Endothelial cell of umbilical vein (primary cell): ENCODE measurements at regions not wholly inside any gene's neighbourhood (a gene's known extent, or its start where the extent isn't known, plus 50 kb on each side); places are given as distances from the start of the nearest gene placed in this dataset.

Experiments used
- BruUV-seq: library from RNA; stranded (reverse); fragments of 400-500 nt; replicated peaks from 2 replicates; lab custom pipeline; 2021; lab: Mats Ljungman, UMichigan
- CTCF ChIA-PET: fragments of 300-600, 350-600 bp; sonication (Branson Sonifier 250); formaldehyde crosslinking; loops from one replicate; lab custom pipeline; 2021; ENCODE audit warnings: antibody characterized with exemption, inconsistent platforms; lab: Charles Lee
- POLR2A ChIA-PET: fragments of 300-600, 350-600 bp; sonication (Branson Sonifier 250); formaldehyde crosslinking; loops from one replicate; lab custom pipeline; 2021; ENCODE audit warnings: antibody characterized with exemption, inconsistent platforms; lab: Charles Lee
- DNase-seq: peaks from one replicate; pipeline ENCODE4 v3.0.0-alpha.2; 2011; ENCODE audit warnings: low read depth, low spot score
- FAIRE-seq: peaks from 2 replicates; lab custom pipeline; 2011; peaks lifted over from hg19 to GRCh38; lab: Jason Lieb, UNC
- H2AFZ ChIP-seq: 2 replicates; pipeline ENCODE4 v1.6.0; 2012; ENCODE audit warnings: low read depth, low read length, control low read depth, inconsistent platforms
- H3K27ac ChIP-seq: 2 replicates; pipeline ENCODE4 v1.5.1; 2011; ENCODE audit warnings: low read depth, mild to moderate bottlenecking, control low read depth, low read length, moderate library complexity; ENCODE audit not compliant: insufficient read depth
- H3K27me3 ChIP-seq, 2 experiments: 2 replicates each; pipeline versions ENCODE4 v1.6.0 to v1.6.1; 2011; ENCODE audit warnings: low read length in 2 of 2, mixed read lengths in 1 of 2; ENCODE audit not compliant: control insufficient read depth in 2 of 2, insufficient read depth in 2 of 2
- H3K36me3 ChIP-seq, 2 experiments: 2 replicates in 1 of 2; 3 replicates in 1 of 2; pipeline ENCODE4 v1.5.1; 2011; ENCODE audit warnings: low read length in 2 of 2, mild to moderate bottlenecking in 1 of 2, moderate library complexity in 1 of 2; ENCODE audit not compliant: control insufficient read depth in 2 of 2, insufficient read depth in 2 of 2; ENCODE audit errors: extremely low read depth in 1 of 2
- H3K4me1 ChIP-seq: 3 replicates; pipeline ENCODE4 v1.5.1; 2011; ENCODE audit warnings: mild to moderate bottlenecking, low read length; ENCODE audit not compliant: control insufficient read depth, insufficient read depth; ENCODE audit errors: extremely low read depth
- H3K4me2 ChIP-seq: 2 replicates; pipeline ENCODE4 v1.6.1; 2011; ENCODE audit warnings: low read length, control low read depth, mixed read lengths; ENCODE audit not compliant: insufficient read depth
- H3K4me3 ChIP-seq, 3 experiments: fragments of 200-600 bp in 1 of 3; sonication (generic), shearing (Covaris generic) in 1 of 3; replicated peaks in 1 of 3; 2 replicates each; pipeline ENCODE4 v1.5.1; 2011 to 2016; ENCODE audit warnings: control low read depth in 3 of 3, low read length in 3 of 3, mild to moderate bottlenecking in 2 of 3, inconsistent platforms in 1 of 3, low read depth in 1 of 3, moderate library complexity in 1 of 3; ENCODE audit not compliant: insufficient read depth in 1 of 3
- H3K79me2 ChIP-seq: 2 replicates; pipeline ENCODE4 v1.6.0; 2012; ENCODE audit warnings: low read length, inconsistent platforms; ENCODE audit not compliant: control insufficient read depth, insufficient read depth
- H3K9ac ChIP-seq: replicated peaks from 2 replicates; pipeline ENCODE3; 2011; ENCODE audit warnings: low read length, control low read depth; ENCODE audit not compliant: insufficient read depth; ENCODE audit errors: extremely low read depth
- H3K9me1 ChIP-seq: replicated peaks from 3 replicates; pipeline ENCODE4 v1.6.0; 2011; ENCODE audit warnings: mild to moderate bottlenecking, low read length; ENCODE audit not compliant: control insufficient read depth, insufficient read depth; ENCODE audit errors: extremely low read depth
- H3K9me3 ChIP-seq: replicated peaks from 2 replicates; pipeline ENCODE4 v1.5.1; 2012; ENCODE audit warnings: low read length, inconsistent platforms; ENCODE audit not compliant: control insufficient read depth, insufficient read depth
- H4K20me1 ChIP-seq: replicated peaks from 2 replicates; pipeline ENCODE3; 2011; ENCODE audit warnings: mild to moderate bottlenecking, low read length; ENCODE audit not compliant: control insufficient read depth, insufficient read depth; ENCODE audit errors: extremely low read depth
- CTCF ChIP-seq, 2 donors: IDR thresholded peaks; 1 replicate in 1 of 2; 2 replicates in 1 of 2; pipeline ENCODE4 v1.5.1; 2011; ENCODE audit warnings: low read length in 2 of 2, mild to moderate bottlenecking in 2 of 2, moderate library complexity in 2 of 2, control low read depth in 1 of 2, inconsistent platforms in 1 of 2, low read depth in 1 of 2; ENCODE audit not compliant: insufficient read depth in 1 of 2; ENCODE audit errors: extremely low read depth in 1 of 2
- EZH2 ChIP-seq: IDR thresholded peaks from 2 replicates; pipeline ENCODE4 v1.6.1; 2012; ENCODE audit warnings: borderline replicate concordance, low read depth, mild to moderate bottlenecking, moderate library complexity, low read length, inconsistent platforms; ENCODE audit not compliant: severe bottlenecking
- FOS ChIP-seq: IDR thresholded peaks from 2 replicates; pipeline ENCODE4 v1.6.1; 2011; ENCODE audit warnings: mild to moderate bottlenecking, low read length, moderate library complexity, borderline replicate concordance; ENCODE audit not compliant: insufficient read depth
- GATA2 ChIP-seq: IDR thresholded peaks from 2 replicates; pipeline ENCODE4 v1.7.0; 2011; ENCODE audit warnings: low read depth, mild to moderate bottlenecking, moderate library complexity, mixed read lengths, low read length; ENCODE audit not compliant: insufficient read length, insufficient read depth
- JUN ChIP-seq: IDR thresholded peaks from 2 replicates; pipeline ENCODE4 v1.6.1; 2011; ENCODE audit warnings: borderline replicate concordance, low read depth; ENCODE audit not compliant: insufficient read length, insufficient read depth
- MAX ChIP-seq: IDR thresholded peaks from 2 replicates; pipeline ENCODE4 v1.6.1; 2011; ENCODE audit not compliant: insufficient read depth, insufficient read length
- MYC ChIP-seq: IDR thresholded peaks from one replicate; pipeline ENCODE4 v1.6.1; 2011; ENCODE audit warnings: mild to moderate bottlenecking, low read depth, low read length
- POLR2A ChIP-seq: IDR thresholded peaks from 2 replicates; pipeline ENCODE4 v1.6.1; 2012; ENCODE audit warnings: low read depth, mild to moderate bottlenecking, control low read depth, low read length
- POLR2AphosphoS5 ChIP-seq: IDR thresholded peaks from 2 replicates; pipeline ENCODE4 v1.6.1; 2012; ENCODE audit warnings: low read depth, mild to moderate bottlenecking, control low read depth, low read length, moderate library complexity; ENCODE audit not compliant: insufficient read depth
- dilution Hi-C: fragments of 300-500 bp; cut with MboI; formaldehyde crosslinking; loops from one replicate; pipeline ENCODE4 v1.15.0; 2019; ENCODE audit warnings: low sequenced_read_pairs; ENCODE audit not compliant: extremely low pct_ligation_motif_present
- intact Hi-C: fragments of 100-400 bp; cut with micrococcal nuclease; formaldehyde crosslinking; loops from one replicate; pipeline ENCODE4 v1.10.0; 2022

GRCh38 chr9:26086396-26086795 is 408.2 kb upstream of the TUSC1 start:
- intact Hi-C loops (no loop called here), dilution Hi-C loops (no loop called here)
- Histone ChIP-seq H3K9me1 (no peaks in the 10 kb centered on the region), H3K27me3 (no peaks in the 10 kb centered on the region), H3K4me2 (no peak overlapping the region), H2AFZ (no peak overlapping the region), H3K4me3 (no peak overlapping the region), H3K79me2 (no peaks in the 10 kb centered on the region), H3K4me1 (no peaks in the 10 kb centered on the region), H3K9ac (no peak overlapping the region), H3K27ac (no peak overlapping the region), H4K20me1 (no peaks in the 10 kb centered on the region), H3K36me3 (no peaks in the 10 kb centered on the region), H3K9me3 (no peaks in the 10 kb centered on the region)
- ChIA-PET POLR2A (no interaction called here), CTCF (no interaction called here)
- TF ChIP-seq EZH2 (no peak), GATA2 (no peak), POLR2AphosphoS5 (no peak), MAX (no peak), JUN (no peak), POLR2A (no peak)
- DNase-seq (no peak), FAIRE-seq (no peak)
- no TSS peak for BruUV-seq

GRCh38 chr9:26081847-26082246 is 403.6 kb upstream of the TUSC1 start:
- no peak overlapping the region for H3K9ac ChIP-seq
- no peak overlapping the region for H3K4me2 ChIP-seq
- no peaks in the 10 kb centered on the region for H3K79me2 ChIP-seq
- no peaks in the 10 kb centered on the region for H3K9me3 ChIP-seq
- no peaks in the 10 kb centered on the region for H3K9me1 ChIP-seq
- DNase-seq (no peak), FAIRE-seq (no peak)
- CTCF ChIA-PET, result no interaction called here
- H2AFZ ChIP-seq, result no peak overlapping the region
- H3K27me3 ChIP-seq, result no peaks in the 10 kb centered on the region
- POLR2A ChIA-PET, result no interaction called here
- H4K20me1 ChIP-seq, result no peaks in the 10 kb centered on the region
- no peaks in the 10 kb centered on the region for H3K36me3 ChIP-seq
- no peak overlapping the region for H3K4me3 ChIP-seq
- H3K27ac ChIP-seq, result no peak overlapping the region
- no TSS peak for BruUV-seq
- H3K4me1 ChIP-seq, result no peaks in the 10 kb centered on the region
- dilution Hi-C loops (no loop called here), intact Hi-C loops (no loop called here)
- no peak for TF ChIP-seq GATA2
- no peak for TF ChIP-seq JUN
- TF ChIP-seq FOS, result no peak
- TF ChIP-seq EZH2, result no peak
- no peak for TF ChIP-seq MAX
- no peak for TF ChIP-seq POLR2AphosphoS5
- TF ChIP-seq POLR2A, result no peak
- no peak for TF ChIP-seq CTCF (IDR thresholded peaks at IDR 0.05; ENCODE audit: extremely low read depth in 1 of 2, insufficient read depth in 1 of 2, low read depth in 1 of 2, low read length in 2 of 2)
- TF ChIP-seq MYC, result no peak
